HG03045 (cell line): ENCODE measurements at regions not wholly inside any gene's neighbourhood (a gene's known extent, or its start where the extent isn't known, plus 50 kb on each side); places are given as distances from the start of the nearest gene placed in this dataset.

Source experiments
- ATAC-seq: cut with Tn5 transposase; IDR thresholded peaks from one replicate; pipeline ENCODE4 v1.9.1; 2021; ENCODE audit warnings: mild to moderate bottlenecking, moderate library complexity; ENCODE audit not compliant: unreplicated experiment

DNA sequence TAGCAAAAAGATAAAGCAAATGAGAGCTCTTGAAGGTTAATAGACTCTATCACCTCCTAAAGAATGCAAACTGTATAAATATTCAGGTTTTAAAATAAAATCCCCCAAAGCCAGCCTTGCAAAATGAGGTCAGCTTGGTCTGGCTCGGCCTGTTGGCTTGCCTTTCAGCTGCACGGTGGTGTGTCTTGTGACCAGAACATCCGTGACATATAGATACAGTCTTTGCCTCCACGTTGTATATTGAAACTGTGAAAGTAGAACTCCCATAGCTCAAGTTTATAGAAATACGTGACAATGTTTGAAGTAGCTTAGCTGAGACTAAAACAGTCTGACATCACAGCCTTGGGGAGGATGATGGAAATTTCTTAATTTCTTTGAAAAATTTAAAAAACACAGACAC, 236.6 kb upstream of the MYOCD start:
- ATAC-seq = no peak

DNA sequence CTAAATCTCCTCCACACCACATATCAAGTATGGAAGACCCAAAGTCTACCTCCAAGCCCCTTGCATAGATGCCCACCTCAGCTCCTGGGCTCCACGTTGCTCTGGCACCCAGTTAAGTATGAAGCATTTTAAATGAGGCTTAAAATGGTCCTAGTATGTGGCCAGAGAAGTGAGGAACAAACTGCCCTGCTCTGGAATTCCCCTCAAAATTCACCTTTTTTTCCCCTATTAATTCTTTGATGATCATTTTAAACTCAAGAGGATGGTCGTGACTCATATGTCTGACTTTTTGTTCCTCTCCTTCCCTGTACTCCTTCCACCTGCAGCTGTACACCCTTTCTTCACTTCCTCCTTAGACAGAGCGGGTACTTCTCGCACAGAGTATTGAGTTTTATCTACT, 234.5 kb upstream of the MYOCD start:
- peak; percentile 90 for ATAC-seq

DNA sequence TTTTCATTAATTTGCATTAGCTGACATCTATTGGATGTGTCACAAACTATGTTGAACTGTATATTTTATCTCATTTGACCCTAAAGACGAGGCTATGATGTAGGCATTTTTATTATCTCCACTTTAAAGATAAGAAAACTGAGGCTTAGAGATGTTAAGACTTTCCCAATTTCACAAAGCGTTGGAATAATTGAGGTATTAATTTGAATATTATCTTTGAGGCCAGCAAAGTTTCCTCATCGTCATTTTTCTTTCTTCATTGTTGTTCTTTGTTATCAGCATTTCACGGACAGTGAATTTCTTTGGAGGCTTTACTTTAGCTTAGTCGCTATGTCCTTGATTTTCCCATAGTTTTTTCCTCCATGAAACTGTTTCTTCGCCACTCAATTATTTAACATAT, 227.5 kb upstream of the MYOCD start:
- ATAC-seq = no peak

DNA sequence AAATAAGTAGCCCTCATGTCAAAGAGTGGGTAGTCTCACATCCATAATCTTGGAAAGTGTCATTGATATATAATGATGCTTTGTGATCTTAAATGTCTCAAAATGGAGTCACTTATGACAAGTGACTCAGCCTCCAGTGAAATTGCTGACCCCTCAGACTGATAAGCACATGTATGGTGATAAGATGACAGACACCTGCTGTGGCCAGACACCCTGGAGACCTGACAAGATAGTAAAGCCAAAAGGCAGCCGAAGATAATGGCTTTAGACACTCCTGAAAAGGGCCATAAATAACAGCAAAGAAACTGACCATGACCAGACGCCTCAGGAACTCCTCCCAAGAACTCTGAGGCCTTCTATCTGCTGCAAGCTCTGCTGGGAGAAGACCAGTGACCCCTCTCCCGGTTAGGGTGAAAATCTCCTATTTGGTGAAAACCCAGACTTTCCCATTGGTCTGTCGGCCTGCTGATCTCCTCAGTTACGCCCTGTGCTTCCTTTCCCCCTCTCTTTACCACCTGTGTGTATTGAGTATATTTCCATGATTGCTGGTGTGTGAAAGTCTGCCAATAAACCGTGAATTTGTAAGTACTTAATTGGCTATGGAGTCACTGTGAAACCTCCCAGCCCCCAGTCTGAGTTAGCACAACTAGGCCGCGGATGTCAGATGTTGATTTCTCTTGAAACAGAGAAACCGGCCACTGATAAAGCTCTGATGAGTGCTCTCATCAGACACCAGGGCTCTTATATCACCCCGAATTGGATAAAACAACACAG, 226.7 kb upstream of the MYOCD start:
- ATAC-seq = no peak

DNA sequence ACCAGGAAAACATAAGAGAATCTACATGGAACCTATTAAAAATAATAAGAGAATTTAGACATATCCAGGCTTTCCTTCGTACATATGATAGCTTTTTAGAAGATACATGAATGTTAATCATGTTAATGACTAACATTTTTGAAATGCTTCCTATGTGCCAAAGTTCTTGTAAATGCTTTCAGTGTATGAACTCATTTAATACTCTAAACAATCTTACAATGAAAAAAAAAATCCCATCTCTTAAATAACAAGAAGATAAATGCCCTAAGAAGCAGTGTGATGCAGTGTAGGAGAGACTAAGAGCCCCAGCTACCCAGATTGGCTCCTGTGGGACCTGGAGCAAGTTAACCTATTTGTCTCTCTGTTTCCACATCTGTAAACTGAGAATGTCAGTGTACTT, 220.4 kb upstream of the MYOCD start:
- no peak for ATAC-seq

DNA sequence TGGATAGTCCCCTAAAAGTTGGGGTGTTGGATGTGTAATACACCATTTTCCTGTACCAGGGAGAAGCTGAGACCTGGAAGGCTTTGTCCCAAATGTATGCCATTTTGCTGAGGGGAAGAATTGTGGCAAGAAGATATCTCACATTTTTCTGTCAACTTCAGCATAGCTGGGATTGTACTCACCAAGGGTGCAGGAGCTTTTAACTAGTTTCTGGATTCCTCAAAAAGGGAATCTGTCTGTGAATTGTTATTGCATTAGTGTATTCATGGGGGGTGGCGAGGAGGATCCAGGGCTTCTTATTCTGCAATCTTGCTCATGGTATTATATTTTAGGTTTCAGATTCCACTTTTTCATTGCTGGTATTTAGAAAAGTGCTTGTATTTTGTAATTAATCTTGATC, 208.2 kb upstream of the MYOCD start:
- ATAC-seq = no peak

DNA sequence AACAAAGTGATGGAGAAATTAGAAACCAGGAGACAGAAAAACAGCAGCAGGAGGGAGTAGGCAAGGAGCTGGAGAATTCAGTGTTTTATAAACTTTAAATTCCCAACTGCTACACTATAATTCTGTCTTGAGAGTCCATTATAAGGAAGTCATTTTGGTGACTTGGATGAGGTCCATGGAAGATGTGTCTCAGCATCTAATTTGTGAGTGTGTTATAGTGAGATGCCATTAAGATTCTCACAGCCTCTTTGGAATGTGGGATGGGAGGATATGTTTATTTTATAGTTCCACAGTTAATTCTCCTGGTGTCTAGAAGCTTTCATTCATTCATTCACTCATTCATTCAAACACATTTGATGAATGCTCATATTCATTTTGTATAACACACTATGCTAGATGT, 206.0 kb upstream of the MYOCD start:
- ATAC-seq = no peak

DNA sequence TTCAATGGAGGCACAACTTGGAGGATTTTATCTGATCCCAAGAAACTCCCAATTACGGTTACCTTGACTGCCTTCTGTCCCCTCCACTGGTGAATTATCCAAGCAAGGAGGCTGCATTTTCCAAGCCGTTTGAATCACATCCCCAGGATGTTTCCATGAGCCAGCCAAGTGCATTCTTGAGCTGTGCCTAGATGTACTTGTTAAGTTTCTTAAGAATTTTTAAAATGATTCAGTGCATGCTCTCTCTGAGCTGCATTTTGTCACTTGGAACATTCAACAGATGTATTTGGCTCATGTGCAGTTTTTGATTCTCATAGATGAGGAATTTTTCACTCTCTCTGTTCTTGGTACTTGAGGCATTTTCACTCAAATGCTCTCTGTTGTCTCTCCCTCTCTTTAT, 202.6 kb upstream of the MYOCD start:
- no peak for ATAC-seq

DNA sequence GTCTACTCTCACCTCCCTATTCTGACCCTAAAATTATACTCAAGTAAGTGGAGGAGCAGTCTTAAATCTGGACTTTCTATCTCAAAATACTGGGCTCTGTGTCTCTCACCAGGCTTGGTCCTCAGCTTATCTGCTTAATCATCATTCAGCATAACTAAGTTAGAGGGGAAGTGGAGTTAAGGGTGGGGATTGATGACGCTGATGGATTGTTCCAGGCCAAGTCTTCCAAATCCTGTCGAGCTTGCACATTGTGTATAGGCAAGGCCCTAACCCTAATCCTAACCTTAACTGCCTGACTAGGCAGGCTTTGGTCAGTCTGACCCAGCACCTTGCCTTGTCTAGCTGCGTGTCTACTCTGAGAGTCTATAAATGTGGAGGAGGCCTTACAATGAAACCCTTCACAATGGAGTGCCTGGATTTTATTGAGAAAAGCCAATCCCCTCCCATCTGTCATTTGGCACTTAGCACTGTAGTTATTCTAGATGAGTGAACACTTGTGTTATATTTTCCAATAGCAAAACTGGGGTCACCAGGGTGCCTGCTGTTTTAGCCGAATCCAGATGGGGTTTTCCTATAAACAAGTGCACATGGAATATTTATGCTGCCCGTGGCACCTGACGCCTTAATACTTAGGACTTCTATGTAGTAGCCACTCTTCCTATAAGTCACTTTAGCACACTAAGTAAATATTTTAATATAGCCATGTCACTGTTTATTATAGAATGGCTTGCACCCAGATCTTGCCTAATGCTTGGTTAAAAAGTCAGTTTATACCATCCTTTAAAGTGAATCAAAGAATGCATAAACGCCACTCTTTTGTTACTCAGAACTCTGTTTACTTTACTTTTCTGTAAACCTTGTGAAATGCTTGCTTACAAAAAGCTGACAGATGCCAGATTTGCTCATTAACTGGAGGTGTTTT, 193.2 kb upstream of the MYOCD start:
- no peak for ATAC-seq

DNA sequence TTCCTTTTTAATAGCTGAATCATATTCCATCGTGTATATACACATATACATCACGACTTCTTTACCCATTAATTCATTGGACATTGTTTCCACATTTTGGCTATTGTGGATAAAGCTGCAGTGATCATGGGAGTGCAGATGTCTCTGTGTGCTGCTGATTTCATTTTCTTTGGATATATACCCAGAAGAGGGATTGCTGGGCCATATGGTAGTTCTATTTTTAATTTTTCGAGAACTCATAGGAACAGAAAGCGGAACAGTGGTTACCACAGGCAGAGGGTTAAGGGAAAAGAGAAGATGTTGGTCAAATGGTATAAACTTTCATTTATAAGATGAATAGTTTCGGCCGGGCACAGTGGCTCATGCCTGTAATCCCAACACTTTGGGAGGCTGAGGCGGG, 187.4 kb upstream of the MYOCD start:
- ATAC-seq = no peak

DNA sequence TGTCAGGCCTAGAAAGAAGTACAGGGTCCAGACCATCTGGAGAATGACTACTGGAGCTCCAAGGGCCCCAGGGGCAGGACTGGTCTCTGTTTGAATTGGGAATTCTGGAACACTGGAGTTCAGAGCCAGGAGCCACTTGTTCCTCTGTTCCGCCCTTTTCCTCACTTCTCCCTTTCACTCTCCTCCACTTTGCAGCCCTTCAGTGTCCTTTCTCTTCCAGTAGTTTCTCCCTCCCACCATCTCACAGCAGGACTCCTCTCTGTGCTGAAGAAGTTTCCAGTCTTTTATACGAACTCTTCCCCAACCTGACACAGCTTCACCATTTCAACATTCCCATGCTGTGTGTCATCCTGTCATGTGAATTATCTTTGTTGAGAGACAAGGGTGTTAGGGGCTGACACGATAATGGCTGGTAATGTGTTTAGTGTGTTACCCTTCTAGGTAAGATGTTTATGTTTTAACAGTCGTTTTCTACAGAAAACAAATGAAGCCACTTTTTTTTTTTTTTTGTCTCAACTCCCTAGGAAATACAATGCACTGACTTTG, 180.3 kb upstream of the MYOCD start:
- no peak for ATAC-seq

DNA sequence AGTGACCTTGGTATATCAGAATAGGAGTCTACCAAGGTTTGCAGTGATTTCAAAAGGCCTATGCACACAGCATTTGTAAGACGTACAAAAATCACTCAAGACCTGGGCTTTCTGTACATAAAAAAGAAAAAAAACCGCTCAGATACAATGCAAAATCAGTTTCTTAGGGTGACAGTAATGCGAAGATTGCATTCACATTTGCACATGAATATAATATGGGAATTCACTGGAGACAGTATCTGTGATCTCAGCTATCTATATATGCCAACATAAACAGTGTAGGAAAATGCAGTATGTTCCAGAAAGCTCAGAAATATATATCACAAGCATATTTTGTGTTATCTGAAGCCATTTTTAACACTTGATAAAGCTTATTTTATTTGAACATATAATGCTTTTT, 176.4 kb upstream of the MYOCD start:
- ATAC-seq = no peak

DNA sequence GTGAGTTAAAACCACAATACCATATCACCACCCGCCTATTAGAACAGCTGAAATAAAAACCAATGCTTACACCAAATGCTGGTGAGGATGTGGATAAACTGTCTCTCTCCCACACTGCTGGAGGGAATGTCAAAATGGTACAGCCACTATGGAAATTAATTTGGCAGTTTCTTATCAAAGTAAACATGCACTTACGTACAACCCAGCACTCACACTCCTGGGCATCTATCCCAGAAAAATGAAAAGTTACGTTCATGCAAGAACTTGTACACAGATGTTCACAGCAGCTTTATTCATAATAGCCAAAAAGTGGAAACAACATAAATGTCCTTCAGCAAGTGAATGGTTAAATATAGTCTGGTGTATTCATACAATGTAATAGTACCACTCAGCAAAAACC, 173.2 kb upstream of the MYOCD start:
- no peak for ATAC-seq

DNA sequence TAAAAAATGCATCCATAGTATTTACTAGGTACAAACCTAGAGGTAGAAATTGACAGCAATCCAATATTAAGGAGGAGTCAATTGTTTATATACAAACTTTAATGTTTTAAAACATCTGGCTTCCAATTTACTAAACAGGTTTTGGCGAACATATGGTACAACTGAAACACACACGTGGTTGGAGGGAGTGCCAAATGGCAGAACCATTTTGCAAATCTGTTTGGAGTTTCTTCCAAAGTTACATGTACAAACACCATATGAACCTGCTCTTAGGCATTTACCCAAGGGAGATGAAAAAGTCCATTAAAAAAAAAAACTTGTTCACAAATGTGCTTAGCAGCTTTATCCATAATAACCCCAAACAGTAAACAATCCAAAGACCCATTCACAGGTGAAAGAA, 159.8 kb upstream of the MYOCD start:
- ATAC-seq = no peak

DNA sequence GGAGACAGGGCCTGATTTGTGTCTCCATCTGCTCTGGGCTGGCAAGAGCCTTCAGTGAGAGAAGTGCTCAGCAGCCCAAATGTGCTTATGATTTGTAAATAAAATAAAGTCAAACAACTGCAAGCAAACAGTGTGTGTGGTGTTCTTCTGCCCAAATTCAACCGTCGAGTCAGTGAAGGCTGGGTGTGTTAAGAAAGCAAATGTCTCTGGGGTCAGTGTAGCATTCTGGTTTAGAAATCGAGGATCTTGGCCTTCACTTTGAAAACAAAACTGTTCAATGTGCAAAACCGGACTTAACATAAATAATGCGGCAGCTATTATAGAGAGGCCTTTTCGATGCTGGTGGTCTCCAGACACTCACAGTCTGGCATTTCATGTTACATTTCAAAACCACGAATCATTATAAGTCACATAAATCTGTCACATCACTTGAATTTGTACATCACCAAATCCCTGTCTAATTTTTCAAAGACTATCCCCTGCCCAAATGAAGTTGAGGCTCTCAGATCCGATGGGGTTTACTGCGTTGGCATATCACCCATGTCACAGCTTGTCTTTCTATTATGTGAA, 158.6 kb upstream of the MYOCD start:
- no peak for ATAC-seq

DNA sequence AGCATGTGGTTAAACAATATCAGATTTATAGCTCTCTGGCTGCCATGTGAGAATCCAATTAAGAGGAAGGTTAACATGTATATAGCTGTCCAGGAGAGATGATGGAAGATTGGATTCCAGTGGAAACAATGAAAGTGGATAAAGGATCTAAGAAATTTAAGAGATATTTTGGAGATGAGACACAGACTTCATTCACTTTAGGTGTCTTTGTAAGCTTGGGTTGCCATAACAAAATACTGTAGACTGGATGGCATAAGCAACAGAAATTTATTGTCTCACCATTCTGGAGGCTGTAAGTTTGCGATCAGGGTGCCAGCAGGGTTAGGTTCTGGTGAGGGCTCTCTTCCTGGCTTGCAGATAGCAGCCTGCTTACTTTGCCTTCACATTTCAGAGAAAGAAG, 155.9 kb upstream of the MYOCD start:
- no peak for ATAC-seq

DNA sequence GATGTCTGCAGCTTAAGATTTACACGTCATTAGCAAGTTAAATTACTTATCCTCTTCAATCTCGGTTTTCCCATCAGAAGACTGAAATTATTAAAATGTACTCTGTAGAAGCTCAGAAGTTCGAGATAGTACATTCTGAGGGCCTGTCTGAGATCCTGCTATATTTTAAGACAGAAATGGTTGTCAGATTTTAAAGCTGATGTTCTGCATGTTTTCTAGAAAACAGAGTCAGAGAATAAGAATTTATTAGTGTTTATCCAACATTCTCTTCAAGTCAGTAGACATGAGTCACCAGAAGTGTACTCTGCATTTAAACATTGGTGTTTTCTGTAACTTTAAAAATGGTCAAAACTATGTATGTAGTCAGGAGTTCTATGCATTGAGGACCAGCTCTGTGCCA, 155.2 kb upstream of the MYOCD start:
- no peak for ATAC-seq

DNA sequence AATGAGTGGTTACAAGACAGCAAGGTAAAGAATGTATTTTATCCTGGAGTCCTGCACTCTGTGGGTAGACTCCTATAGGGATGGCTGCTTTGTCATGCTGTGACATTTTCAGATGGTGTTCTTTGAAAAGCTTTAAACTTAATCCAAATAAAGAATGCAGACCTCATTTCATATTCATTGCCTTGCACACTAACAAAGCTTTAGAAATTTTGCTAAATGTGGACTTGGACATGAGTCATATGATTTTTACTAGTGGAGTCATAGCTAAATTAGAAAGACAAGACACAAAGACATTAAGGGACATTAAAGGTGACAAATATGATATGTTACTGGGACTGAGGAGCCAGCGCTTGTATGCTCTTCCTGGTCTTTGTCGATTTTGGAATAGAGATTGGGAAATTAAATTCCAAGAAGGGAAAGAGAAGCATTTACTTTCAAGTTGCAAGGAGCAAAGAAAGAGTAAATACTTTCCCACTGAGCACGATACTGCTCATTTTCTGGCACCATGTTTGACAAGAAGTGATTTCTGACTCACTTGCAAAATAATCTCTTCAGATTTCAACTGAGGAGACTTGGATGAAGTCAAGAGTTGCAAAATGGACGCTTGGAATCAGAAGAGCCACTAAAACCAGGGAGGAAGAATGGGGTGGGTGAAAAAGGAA, 152.9 kb upstream of the MYOCD start:
- ATAC-seq = no peak

DNA sequence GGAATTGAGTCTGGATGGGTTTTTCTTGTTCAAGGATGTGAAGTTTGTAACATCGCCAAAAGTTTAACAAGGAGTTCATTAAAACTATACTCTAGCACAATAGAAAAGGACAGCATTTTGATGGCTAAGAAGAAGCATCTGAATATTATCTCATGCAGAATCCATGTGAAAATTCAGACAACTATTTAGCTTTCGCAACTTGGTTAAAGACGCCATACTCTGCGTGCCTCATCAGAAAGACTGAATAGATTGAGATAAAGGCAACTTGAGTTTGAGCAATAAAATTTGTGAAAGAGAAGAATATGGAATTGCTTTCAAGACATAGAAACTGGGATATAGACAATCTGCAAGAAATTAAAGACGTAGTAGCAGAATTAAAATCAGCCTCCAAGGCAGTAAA, 151.1 kb upstream of the MYOCD start:
- no peak for ATAC-seq

DNA sequence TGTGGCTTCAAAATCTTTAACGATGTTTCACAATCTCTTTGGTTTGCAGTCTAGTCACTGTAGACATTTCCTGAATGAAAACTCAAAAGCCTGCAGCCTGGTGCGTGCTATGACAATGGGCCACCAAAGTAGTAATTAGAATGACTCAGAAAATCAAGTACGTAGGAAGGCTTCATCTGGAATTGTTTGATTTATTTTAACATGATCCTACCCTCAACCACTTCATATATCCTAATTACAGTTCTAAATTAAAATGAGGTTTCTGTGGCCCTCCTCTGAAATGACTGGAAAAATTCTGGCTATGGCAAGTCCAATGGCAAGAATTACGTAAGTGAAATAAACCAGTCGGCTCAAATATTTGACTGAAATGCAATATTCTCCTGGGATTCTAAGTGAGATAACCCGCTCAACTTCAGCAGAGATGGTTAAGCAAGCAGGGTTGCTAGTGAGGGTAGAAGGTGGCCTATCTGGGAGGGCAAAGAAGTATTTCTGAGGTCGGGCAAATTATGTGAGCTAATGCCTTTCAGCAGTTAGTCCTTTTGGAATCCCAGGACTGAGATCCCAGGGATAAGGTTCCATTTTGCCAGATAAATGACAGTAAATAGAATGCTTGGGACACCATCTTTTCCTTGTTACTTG, 145.6 kb upstream of the MYOCD start:
- no peak for ATAC-seq

DNA sequence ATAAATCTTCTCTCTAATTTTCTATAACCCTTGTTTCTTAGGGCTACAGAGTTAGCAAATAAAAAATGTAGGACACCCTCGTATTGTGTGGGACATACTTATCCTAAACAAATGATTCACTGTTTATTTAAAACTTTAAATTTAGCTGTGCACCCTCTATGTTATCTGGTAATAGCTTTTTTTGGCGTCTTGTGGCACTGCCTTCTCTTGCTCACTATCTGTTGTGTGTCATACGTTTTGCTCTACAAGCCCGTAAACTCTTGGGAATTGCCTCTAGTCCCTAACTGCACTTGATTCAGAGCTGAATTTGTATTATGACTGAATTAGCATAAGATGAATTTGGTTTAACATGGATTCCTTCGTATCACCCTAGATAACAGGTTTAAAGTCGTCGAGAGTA, 144.3 kb upstream of the MYOCD start:
- ATAC-seq = no peak
